ENCODE measurements at regions not wholly inside any gene's neighbourhood (a gene's known extent, or its start where the extent isn't known, plus 50 kb on each side); places are given as distances from the start of the nearest gene placed in this dataset.

DNA sequence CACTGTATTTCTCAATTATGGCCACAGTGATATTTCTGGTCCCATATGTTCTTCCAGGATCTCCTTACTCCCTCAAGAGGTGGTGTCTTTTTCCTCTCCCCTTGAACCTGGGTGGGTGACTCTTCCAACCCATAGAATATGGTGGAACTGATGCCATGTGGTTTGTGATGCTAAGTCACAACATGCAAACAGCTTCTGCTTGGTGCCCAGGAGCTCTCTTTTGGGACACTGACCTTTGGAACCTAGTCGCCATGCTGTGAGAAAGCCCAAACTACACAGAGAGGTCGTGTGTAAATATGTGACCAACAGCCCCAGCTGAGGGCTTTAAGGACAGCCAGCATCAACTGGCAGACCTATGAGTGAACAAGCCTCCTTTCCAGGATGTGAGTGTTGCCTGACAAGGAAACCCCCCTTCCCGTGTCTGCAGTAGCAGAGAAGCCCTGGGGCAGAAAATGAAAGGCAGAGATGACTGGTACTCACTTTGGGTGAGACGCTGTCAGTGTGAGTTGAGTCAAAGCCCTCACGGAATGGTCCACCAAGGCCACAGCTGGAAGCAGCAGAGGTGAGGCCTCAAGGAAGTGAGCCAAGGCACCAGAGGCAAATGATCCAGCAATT is 223.4 kb downstream of the BCOR start:
- TF ChIP-seq POLR2A (IDR thresholded peaks at IDR 0.05; ENCODE audit: borderline replicate concordance, extremely low read depth, insufficient read depth, insufficient read length) (no peak), EZH2 (IDR thresholded peaks at IDR 0.05) (no peak), CBX3 (IDR thresholded peaks at IDR 0.05; ENCODE audit: low read depth) (no peak), MAX (IDR thresholded peaks at IDR 0.05) (no peak), EZH2phosphoT487 (IDR thresholded peaks at IDR 0.05; ENCODE audit: borderline replicate concordance) (no peak)
- TF ChIP-seq, protein P1, sequence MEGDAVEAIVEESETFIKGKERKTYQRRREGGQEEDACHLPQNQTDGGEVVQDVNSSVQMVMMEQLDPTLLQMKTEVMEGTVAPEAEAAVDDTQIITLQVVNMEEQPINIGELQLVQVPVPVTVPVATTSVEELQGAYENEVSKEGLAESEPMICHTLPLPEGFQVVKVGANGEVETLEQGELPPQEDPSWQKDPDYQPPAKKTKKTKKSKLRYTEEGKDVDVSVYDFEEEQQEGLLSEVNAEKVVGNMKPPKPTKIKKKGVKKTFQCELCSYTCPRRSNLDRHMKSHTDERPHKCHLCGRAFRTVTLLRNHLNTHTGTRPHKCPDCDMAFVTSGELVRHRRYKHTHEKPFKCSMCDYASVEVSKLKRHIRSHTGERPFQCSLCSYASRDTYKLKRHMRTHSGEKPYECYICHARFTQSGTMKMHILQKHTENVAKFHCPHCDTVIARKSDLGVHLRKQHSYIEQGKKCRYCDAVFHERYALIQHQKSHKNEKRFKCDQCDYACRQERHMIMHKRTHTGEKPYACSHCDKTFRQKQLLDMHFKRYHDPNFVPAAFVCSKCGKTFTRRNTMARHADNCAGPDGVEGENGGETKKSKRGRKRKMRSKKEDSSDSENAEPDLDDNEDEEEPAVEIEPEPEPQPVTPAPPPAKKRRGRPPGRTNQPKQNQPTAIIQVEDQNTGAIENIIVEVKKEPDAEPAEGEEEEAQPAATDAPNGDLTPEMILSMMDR (IDR thresholded peaks at IDR 0.05 in 2 of 3, conservative IDR thresholded peaks at IDR 0.05 in 1 of 3; ENCODE audit: borderline replicate concordance in 1 of 3, insufficient read depth in 1 of 3, low read depth in 2 of 3, low read length in 2 of 3): no peak

Data from HCT116 (cell line).